SH-SY5Y (cell line): ENCODE measurements at regions not wholly inside any gene's neighbourhood (a gene's known extent, or its start where the extent isn't known, plus 50 kb on each side); places are given as distances from the start of the nearest gene placed in this dataset.

Experiments used
- GATA2 ChIP-seq: IDR thresholded peaks from 2 replicates; pipeline ENCODE4 v1.6.1; 2011; ENCODE audit warnings: mild to moderate bottlenecking, low read depth, low read length
- GATA3 ChIP-seq: IDR thresholded peaks from 2 replicates; pipeline ENCODE4 v1.6.1; 2011; ENCODE audit warnings: low read depth, mild to moderate bottlenecking, low read length, moderate library complexity

DNA sequence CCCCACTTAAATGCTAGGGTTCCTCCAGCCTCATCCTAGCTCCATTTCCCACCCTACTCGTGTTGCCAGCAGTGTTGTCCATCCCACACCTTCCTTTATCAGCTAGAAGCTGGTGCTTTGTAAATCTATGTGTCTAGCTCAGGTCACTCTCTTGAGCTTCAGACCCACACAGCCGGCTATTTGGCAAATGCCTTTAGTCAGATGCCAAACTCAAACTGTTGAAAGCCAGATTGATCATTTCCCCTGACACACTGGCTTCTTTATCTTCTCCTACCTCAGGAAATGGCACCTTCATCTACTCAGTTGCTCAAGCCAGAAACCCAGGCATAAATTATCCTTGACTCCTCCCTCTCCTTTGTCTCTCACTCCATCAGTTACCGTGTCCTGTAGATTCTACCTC lies 61.5 kb upstream of the TPM1 start:
- TF ChIP-seq GATA3 (no peak), GATA2 (no peak)
